B cell (primary cell): ENCODE measurements at regions not wholly inside any gene's neighbourhood (a gene's known extent, or its start where the extent isn't known, plus 50 kb on each side); places are given as distances from the start of the nearest gene placed in this dataset.

Source experiments
- ATAC-seq: fragments of 200-7000 bp; cut with Tn5 transposase; one replicate; pipeline ENCODE4 v1.10.0; 2021; ENCODE audit warnings: low read depth, mild to moderate bottlenecking, moderate number of reproducible peaks, moderate library complexity
- CTCF ChIA-PET: fragments of 350-600 bp; sonication (Branson Sonifier 250); formaldehyde crosslinking; loops from one replicate; lab custom pipeline; 2021; ENCODE audit warnings: antibody characterized with exemption, inconsistent platforms; lab: Charles Lee
- POLR2A ChIA-PET: fragments of 350-600 bp; sonication (Branson Sonifier 250); formaldehyde crosslinking; loops from one replicate; lab custom pipeline; 2021; ENCODE audit warnings: antibody characterized with exemption; lab: Charles Lee
- DNase-seq: peaks from one replicate; pipeline ENCODE4 v3.0.0; 2013
- H2AFZ ChIP-seq: 2 replicates; pipeline ENCODE4 v1.6.1; 2012; ENCODE audit warnings: mild to moderate bottlenecking, low read depth, low read length; ENCODE audit not compliant: insufficient read depth, poor library complexity, severe bottlenecking
- H3K27ac ChIP-seq, 2 donors: 1 replicate in 1 of 2; 2 replicates in 1 of 2; pipeline ENCODE4 v1.5.1; 2012 to 2013; ENCODE audit warnings: low read length in 2 of 2, mild to moderate bottlenecking in 2 of 2, moderate library complexity in 1 of 2
- H3K27me3 ChIP-seq, 4 experiments: fragments of 200-600 bp in 1 of 4; sonication (generic) in 1 of 4; replicated peaks in 1 of 4; 1 replicate in 2 of 4; 2 replicates in 2 of 4; pipeline versions ENCODE4 v1.6.1 to v1.7.0; 2013 to 2016; ENCODE audit warnings: low read length in 3 of 4, mild to moderate bottlenecking in 2 of 4, mixed read lengths in 1 of 4, moderate library complexity in 1 of 4; ENCODE audit not compliant: insufficient read depth in 4 of 4, control insufficient read depth in 3 of 4; ENCODE audit errors: control extremely low read depth in 1 of 4
- H3K36me3 ChIP-seq, 2 experiments: replicated peaks in 1 of 2; 1 replicate in 1 of 2; 2 replicates in 1 of 2; pipeline versions ENCODE4 v1.6.1 to v1.7.1; 2013; ENCODE audit warnings: low read length in 1 of 2; ENCODE audit not compliant: insufficient read depth in 2 of 2, control insufficient read depth in 1 of 2; ENCODE audit errors: control extremely low read depth in 1 of 2, extremely low read depth in 1 of 2
- H3K4me1 ChIP-seq, 2 donors: fragments of 200-600 bp in 1 of 2; sonication (generic) in 1 of 2; 1 replicate in 1 of 2; 2 replicates in 1 of 2; pipeline versions ENCODE4 v1.5.1 to v1.6.1; 2013 to 2017; ENCODE audit warnings: low read length in 2 of 2; ENCODE audit not compliant: control insufficient read depth in 2 of 2, insufficient read depth in 2 of 2
- H3K4me2 ChIP-seq: replicated peaks from 2 replicates; pipeline ENCODE3; 2012; ENCODE audit warnings: mild to moderate bottlenecking, low read depth, low read length; ENCODE audit not compliant: poor library complexity, severe bottlenecking
- H3K4me3 ChIP-seq, 5 experiments: fragments of 200-600 bp in 1 of 5; sonication (generic) in 1 of 5; 1 replicate in 3 of 5; 2 replicates in 2 of 5; pipeline versions ENCODE4 v1.5.1 to v1.7.0; 2011 to 2016; ENCODE audit warnings: low read length in 4 of 5, mild to moderate bottlenecking in 4 of 5, low read depth in 2 of 5, control low read depth in 1 of 5, moderate library complexity in 1 of 5; ENCODE audit not compliant: insufficient read depth in 1 of 5; ENCODE audit errors: control extremely low read depth in 1 of 5, extremely low read depth in 1 of 5
- H3K79me2 ChIP-seq: fragments of 200-600 bp; sonication (generic); one replicate; pipeline ENCODE4 v1.6.0; 2016; ENCODE audit warnings: low read length; ENCODE audit not compliant: control insufficient read depth, insufficient read depth
- H3K9ac ChIP-seq: fragments of 200-600 bp; sonication (generic); 2 replicates; pipeline ENCODE4 v1.6.1; 2017; ENCODE audit warnings: mild to moderate bottlenecking, low read length, moderate library complexity
- H3K9me3 ChIP-seq, 3 donors: one replicate each; pipeline versions ENCODE4 v1.6.1 to v1.7.1; 2013; ENCODE audit warnings: low read length in 2 of 3; ENCODE audit not compliant: control insufficient read depth in 2 of 3, insufficient read depth in 1 of 3; ENCODE audit errors: control extremely low read depth in 1 of 3
- H4K20me1 ChIP-seq: 2 replicates; pipeline ENCODE4 v1.6.0; 2012; ENCODE audit warnings: mild to moderate bottlenecking, low read length; ENCODE audit not compliant: insufficient read depth, control insufficient read depth, poor library complexity, severe bottlenecking
- H3K27ac Mint-ChIP-seq: one replicate; pipeline ENCODE4 v1.8.0; 2021; ENCODE audit warnings: mixed read lengths
- H3K27me3 Mint-ChIP-seq: one replicate; pipeline ENCODE4 v1.8.0; 2021; ENCODE audit warnings: mixed read lengths
- H3K4me1 Mint-ChIP-seq: one replicate; pipeline ENCODE4 v1.8.0; 2021; ENCODE audit warnings: mixed read lengths
- H3K4me3 Mint-ChIP-seq: one replicate; pipeline ENCODE4 v1.8.0; 2021; ENCODE audit warnings: mixed read lengths
- H3K9me3 Mint-ChIP-seq: one replicate; pipeline ENCODE4 v1.8.0; 2022; ENCODE audit warnings: mixed read lengths; ENCODE audit not compliant: insufficient read depth
- CTCF ChIP-seq: fragments of 200-600 bp; IDR thresholded peaks from one replicate; pipeline ENCODE4 v1.8.0; 2022; ENCODE audit warnings: antibody characterized with exemption, mild to moderate bottlenecking
- EZH2 ChIP-seq: IDR thresholded peaks from 2 replicates; pipeline ENCODE4 v1.6.1; 2012; ENCODE audit warnings: borderline replicate concordance, low read depth, mild to moderate bottlenecking, moderate library complexity, low read length; ENCODE audit not compliant: insufficient read depth, poor library complexity, severe bottlenecking
- WGBS: methylation state at CpG from one replicate; pipeline ENCODE4 v1.1.5; 2013; ENCODE audit warnings: missing lambda C conversion rate; ENCODE audit not compliant: insufficient coverage; 5-methylcytosine and 5-hydroxymethylcytosine counted together
- intact Hi-C: fragments of 100-400 bp; cut with micrococcal nuclease; formaldehyde crosslinking; loops from one replicate; pipeline ENCODE4 v1.10.0; 2022

GRCh38 chr11:42772886-42773285 lies 538.9 kb upstream of the API5 start:
- H3K27ac ChIP-seq = no peak overlapping the region
- Mint-ChIP-seq H3K27ac (no peak overlapping the region), H3K4me1 (no peaks in the 10 kb centered on the region), H3K27me3 (no peaks in the 10 kb centered on the region), H3K4me3 (no peak overlapping the region), H3K9me3 (no peaks in the 10 kb centered on the region)
- 38% methylated on average over 2 of the region's 5 CpGs for WGBS
- H3K36me3 ChIP-seq = no peaks in the 10 kb centered on the region
- no peaks in the 10 kb centered on the region for H3K9me3 ChIP-seq
- H2AFZ ChIP-seq = no peak overlapping the region
- H3K4me3 ChIP-seq = no peak overlapping the region
- no peak overlapping the region for H3K9ac ChIP-seq
- no peaks in the 10 kb centered on the region for H3K27me3 ChIP-seq
- H3K4me1 ChIP-seq = no peaks in the 10 kb centered on the region
- DNase-seq (no peak), ATAC-seq (no peak)
- ChIA-PET CTCF (no interaction called here), POLR2A (no interaction called here)
- H4K20me1 ChIP-seq = no peaks in the 10 kb centered on the region
- H3K79me2 ChIP-seq = no peaks in the 10 kb centered on the region
- intact Hi-C loops = loop anchor here (10.0 kb wide), 1 partner anchor 1082 kb away; no protein-coding TSS in a partner anchor
- no peak overlapping the region for H3K4me2 ChIP-seq
- TF ChIP-seq EZH2 = no peak
- no peak for TF ChIP-seq CTCF

GRCh38 chr11:42773729-42774128 lies 538.1 kb upstream of the API5 start:
- no peak for TF ChIP-seq CTCF
- no peak for TF ChIP-seq EZH2

More at GRCh38 chr11:42773729-42774128, 538.1 kb upstream of the API5 start:
- H3K4me1 Mint-ChIP-seq = no peaks in the 10 kb centered on the region
- no peak overlapping the region for H3K4me3 ChIP-seq
- DNase-seq (no peak), ATAC-seq (no peak)
- H4K20me1 ChIP-seq = no peaks in the 10 kb centered on the region
- WGBS = 91% methylated on average over 4 of the region's 5 CpGs
- H3K27ac Mint-ChIP-seq = no peak overlapping the region
- ChIA-PET CTCF (no interaction called here), POLR2A (no interaction called here)
- H3K9ac ChIP-seq = no peak overlapping the region
- H3K9me3 Mint-ChIP-seq = no peaks in the 10 kb centered on the region
- no peaks in the 10 kb centered on the region for H3K4me1 ChIP-seq
- no peak overlapping the region for H3K27ac ChIP-seq
- H3K4me3 Mint-ChIP-seq = no peak overlapping the region
- no peak overlapping the region for H3K4me2 ChIP-seq
- H3K79me2 ChIP-seq = no peaks in the 10 kb centered on the region
- no peak overlapping the region for H2AFZ ChIP-seq
- H3K36me3 ChIP-seq = no peaks in the 10 kb centered on the region
- intact Hi-C loops = loop anchor here (10.0 kb wide), 1 partner anchor 1081 kb away; no protein-coding TSS in a partner anchor
- H3K27me3 ChIP-seq = no peaks in the 10 kb centered on the region
- no peaks in the 10 kb centered on the region for H3K27me3 Mint-ChIP-seq
- H3K9me3 ChIP-seq = no peaks in the 10 kb centered on the region
